GM19043 (cell line): ENCODE measurements at regions not wholly inside any gene's neighbourhood (a gene's known extent, or its start where the extent isn't known, plus 50 kb on each side); places are given as distances from the start of the nearest gene placed in this dataset.

Experiments
- ATAC-seq: cut with Tn5 transposase; IDR thresholded peaks from one replicate; pipeline ENCODE4 v1.9.1; 2021; ENCODE audit warnings: low read depth; ENCODE audit not compliant: unreplicated experiment

GRCh38 chr6:133748628-133749027 lies 140.3 kb upstream of the TCF21 start:
- no peak for ATAC-seq

- ATAC-seq = no peak
These were observed 139.5 kb upstream of the TCF21 start for GRCh38 chr6:133749427-133749826.

- no peak for ATAC-seq
These were observed 136.8 kb upstream of the TCF21 start for GRCh38 chr6:133752129-133752528.

- ATAC-seq = no peak
These were observed 135.2 kb upstream of the TCF21 start for GRCh38 chr6:133753756-133754155.

GRCh38 chr6:133754298-133754697 lies 134.6 kb upstream of the TCF21 start:
- no peak for ATAC-seq

- no peak for ATAC-seq
These were observed 132.7 kb upstream of the TCF21 start for GRCh38 chr6:133756078-133756695.

GRCh38 chr6:133757335-133757734 lies 131.6 kb upstream of the TCF21 start:
- no peak for ATAC-seq

GRCh38 chr6:133758815-133759335 lies 130.0 kb upstream of the TCF21 start:
- ATAC-seq = no peak

- ATAC-seq = no peak
These were observed 129.4 kb upstream of the TCF21 start for GRCh38 chr6:133759524-133759923.

GRCh38 chr6:133761706-133762105 lies 127.2 kb upstream of the TCF21 start:
- no peak for ATAC-seq

GRCh38 chr6:133764008-133764753 lies 124.7 kb upstream of the TCF21 start:
- ATAC-seq = no peak

- no peak for ATAC-seq
These were observed 124.1 kb upstream of the TCF21 start for GRCh38 chr6:133764754-133765208.

GRCh38 chr6:133767357-133767970 lies 121.4 kb upstream of the TCF21 start:
- ATAC-seq = no peak

- ATAC-seq = no peak
These were observed 120.1 kb upstream of the TCF21 start for GRCh38 chr6:133768656-133769295.

- no peak for ATAC-seq
These were observed 119.5 kb upstream of the TCF21 start for GRCh38 chr6:133769463-133769862.

- no peak for ATAC-seq
These were observed 116.3 kb upstream of the TCF21 start for GRCh38 chr6:133772567-133772966.

GRCh38 chr6:133773776-133774175 lies 115.1 kb upstream of the TCF21 start:
- no peak for ATAC-seq

GRCh38 chr6:133774356-133774755 lies 114.6 kb upstream of the TCF21 start:
- ATAC-seq = no peak

- no peak for ATAC-seq
These were observed 110.3 kb upstream of the TCF21 start for GRCh38 chr6:133778414-133779130.

GRCh38 chr6:133779916-133780695 lies 108.8 kb upstream of the TCF21 start:
- no peak for ATAC-seq
